GM12878 (cell line): ENCODE measurements at regions not wholly inside any gene's neighbourhood (a gene's known extent, or its start where the extent isn't known, plus 50 kb on each side); places are given as distances from the start of the nearest gene placed in this dataset.

Experiments used
- EP300 ChIP-seq, 2 experiments: fragments of 150-350 bp in 1 of 2; IDR thresholded peaks; 2 replicates each; pipeline ENCODE4 v1.6.1; 2011 to 2012; ENCODE audit warnings: low read depth in 2 of 2, low read length in 2 of 2, borderline replicate concordance in 1 of 2, improper control_type of control experiment in 1 of 2, inconsistent platforms in 1 of 2; ENCODE audit not compliant: control insufficient read depth in 1 of 2
- FOXK2 ChIP-seq: fragments of 450-650 bp; IDR thresholded peaks from 2 replicates; pipeline ENCODE4 v1.6.1; 2017; ENCODE audit warnings: mild to moderate bottlenecking, moderate library complexity
- TAF1 ChIP-seq: IDR thresholded peaks from 2 replicates; pipeline ENCODE4 v1.6.1; 2011; ENCODE audit warnings: mild to moderate bottlenecking, low read depth, low read length, borderline replicate concordance
- TF ChIP-seq, protein P1 (sequence below), 3 experiments: IDR thresholded peaks in 2 of 3; conservative IDR thresholded peaks in 1 of 3; 2 replicates each; pipeline ENCODE4 v1.5.1; 2011; ENCODE audit warnings: low read depth in 3 of 3, low read length in 3 of 3, mild to moderate bottlenecking in 3 of 3, control low read depth in 2 of 3, moderate library complexity in 2 of 3, inconsistent platforms in 1 of 3, mixed read lengths in 1 of 3; ENCODE audit not compliant: control insufficient read depth in 2 of 3, insufficient read depth in 1 of 3; ENCODE audit errors: extremely low read depth in 1 of 3
- TF ChIP-seq, protein P2 (sequence below): IDR thresholded peaks from 2 replicates; pipeline ENCODE4 v1.6.1; 2012; ENCODE audit warnings: low read depth, low read length, improper control_type of control experiment

DNA sequence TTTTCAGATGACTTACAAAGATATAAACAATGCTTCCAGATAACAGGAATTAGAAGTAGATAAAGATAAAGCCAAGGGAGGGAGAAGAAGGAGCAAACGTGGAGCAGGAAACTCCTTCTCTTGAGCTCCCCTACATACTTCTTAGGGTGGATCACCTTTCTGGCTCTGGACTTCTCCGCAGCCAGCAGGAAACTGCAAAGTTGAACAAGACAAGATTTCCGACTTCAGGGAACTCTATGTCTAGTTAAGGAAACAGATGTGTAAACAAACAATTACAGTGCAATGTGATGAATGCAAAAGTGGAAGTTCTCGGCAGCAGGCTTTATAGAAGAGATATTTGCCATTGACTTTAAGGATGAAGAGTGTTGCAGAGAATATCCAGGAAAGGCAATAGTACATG lies 134.0 kb upstream of the MARCKS start:
- TF ChIP-seq FOXK2 (no peak), EP300 (IDR thresholded peaks at IDR 0.05; ENCODE audit: borderline replicate concordance in 1 of 2, control insufficient read depth in 1 of 2, low read depth in 2 of 2, low read length in 2 of 2) (no peak), TAF1 (no peak)
- TF ChIP-seq, protein P1, sequence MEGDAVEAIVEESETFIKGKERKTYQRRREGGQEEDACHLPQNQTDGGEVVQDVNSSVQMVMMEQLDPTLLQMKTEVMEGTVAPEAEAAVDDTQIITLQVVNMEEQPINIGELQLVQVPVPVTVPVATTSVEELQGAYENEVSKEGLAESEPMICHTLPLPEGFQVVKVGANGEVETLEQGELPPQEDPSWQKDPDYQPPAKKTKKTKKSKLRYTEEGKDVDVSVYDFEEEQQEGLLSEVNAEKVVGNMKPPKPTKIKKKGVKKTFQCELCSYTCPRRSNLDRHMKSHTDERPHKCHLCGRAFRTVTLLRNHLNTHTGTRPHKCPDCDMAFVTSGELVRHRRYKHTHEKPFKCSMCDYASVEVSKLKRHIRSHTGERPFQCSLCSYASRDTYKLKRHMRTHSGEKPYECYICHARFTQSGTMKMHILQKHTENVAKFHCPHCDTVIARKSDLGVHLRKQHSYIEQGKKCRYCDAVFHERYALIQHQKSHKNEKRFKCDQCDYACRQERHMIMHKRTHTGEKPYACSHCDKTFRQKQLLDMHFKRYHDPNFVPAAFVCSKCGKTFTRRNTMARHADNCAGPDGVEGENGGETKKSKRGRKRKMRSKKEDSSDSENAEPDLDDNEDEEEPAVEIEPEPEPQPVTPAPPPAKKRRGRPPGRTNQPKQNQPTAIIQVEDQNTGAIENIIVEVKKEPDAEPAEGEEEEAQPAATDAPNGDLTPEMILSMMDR (IDR thresholded peaks at IDR 0.05 in 2 of 3, conservative IDR thresholded peaks at IDR 0.05 in 1 of 3; ENCODE audit: control insufficient read depth in 2 of 3, extremely low read depth in 1 of 3, insufficient read depth in 1 of 3, low read depth in 3 of 3, low read length in 3 of 3): no peak
- TF ChIP-seq, protein P2, sequence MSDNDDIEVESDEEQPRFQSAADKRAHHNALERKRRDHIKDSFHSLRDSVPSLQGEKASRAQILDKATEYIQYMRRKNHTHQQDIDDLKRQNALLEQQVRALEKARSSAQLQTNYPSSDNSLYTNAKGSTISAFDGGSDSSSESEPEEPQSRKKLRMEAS: no peak
